ENCODE measurements at regions not wholly inside any gene's neighbourhood (a gene's known extent, or its start where the extent isn't known, plus 50 kb on each side); places are given as distances from the start of the nearest gene placed in this dataset.

- TF ChIP-seq ZFP3 (CRISPR knock-in tag; IDR thresholded peaks at IDR 0.05) (no peak), ZNF8 (CRISPR knock-in tag; IDR thresholded peaks at IDR 0.05) (no peak), ZNF70 (CRISPR knock-in tag; IDR thresholded peaks at IDR 0.05) (no peak)
Measured at GRCh38 chr12:72110937-72111650, 161.1 kb upstream of the TRHDE start.
